GM21717 (cell line): ENCODE measurements at regions not wholly inside any gene's neighbourhood (a gene's known extent, or its start where the extent isn't known, plus 50 kb on each side); places are given as distances from the start of the nearest gene placed in this dataset.
"Not testable (repeated sequence)": the region's sequence is repeated elsewhere in the genome, so short reads cannot be mapped to it uniquely, and the experiment has no call there.

Experiments
- ATAC-seq: cut with Tn5 transposase; IDR thresholded peaks from one replicate; pipeline ENCODE4 v1.9.1; 2021; ENCODE audit warnings: mild to moderate bottlenecking, moderate library complexity; ENCODE audit not compliant: unreplicated experiment

DNA sequence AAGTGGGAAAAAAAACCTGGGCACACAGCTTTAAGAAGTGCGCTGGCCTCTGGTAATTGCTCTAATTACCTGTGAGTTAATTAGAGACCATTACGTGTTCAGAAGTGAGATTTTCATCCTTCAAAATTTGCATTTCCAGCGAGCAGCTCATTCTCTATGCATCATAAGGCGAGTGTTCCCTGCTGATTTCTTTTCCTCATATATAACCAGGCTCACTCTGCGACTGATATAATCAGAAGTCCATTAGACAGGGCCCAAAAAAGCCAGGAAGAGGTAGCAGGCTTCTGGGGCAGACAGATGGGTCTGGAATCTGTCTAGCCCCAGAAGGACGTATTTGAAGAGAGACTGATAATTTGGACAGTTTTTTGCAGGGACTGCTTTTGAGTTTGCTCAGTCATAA, 158.7 kb downstream of the MTHFS start:
- no peak for ATAC-seq

DNA sequence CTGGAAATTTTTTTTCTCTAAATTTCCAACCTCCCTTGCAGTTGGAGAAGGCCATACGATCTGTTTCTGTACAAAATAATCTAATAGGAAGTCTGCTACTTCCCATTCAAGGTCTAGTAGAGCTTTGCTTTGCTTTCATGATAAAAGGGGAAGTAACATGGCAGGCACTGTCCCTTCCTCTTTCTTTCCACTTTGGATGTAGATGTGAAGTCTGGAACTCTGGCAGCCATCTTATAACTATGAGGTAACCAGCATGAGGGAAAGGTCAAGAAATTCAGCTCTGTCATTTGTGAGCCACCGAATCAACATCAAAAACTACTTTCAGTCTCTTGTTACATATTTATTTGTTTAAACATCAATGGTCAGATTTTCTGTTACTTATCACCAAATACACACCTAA, 156.3 kb downstream of the MTHFS start:
- no peak for ATAC-seq

DNA sequence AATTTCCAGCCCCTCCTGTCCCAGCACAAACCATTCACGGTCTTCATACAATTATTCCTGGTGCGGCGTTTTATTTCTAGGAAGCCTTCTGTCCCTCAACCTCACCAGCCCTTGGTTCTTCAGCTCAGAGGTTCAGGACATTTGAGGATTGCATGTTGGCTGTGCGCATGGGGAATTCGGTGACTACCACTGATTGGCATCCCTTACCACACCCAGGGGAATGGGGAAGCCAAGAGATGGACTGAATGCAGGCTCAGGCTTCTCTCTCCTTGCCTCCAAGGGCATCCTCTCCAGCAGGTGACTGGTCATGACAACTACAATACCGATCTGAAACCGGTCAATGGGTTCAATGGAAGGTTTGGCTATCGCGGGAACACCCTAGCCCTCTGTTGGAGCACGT, 153.8 kb downstream of the MTHFS start:
- no peak for ATAC-seq

DNA sequence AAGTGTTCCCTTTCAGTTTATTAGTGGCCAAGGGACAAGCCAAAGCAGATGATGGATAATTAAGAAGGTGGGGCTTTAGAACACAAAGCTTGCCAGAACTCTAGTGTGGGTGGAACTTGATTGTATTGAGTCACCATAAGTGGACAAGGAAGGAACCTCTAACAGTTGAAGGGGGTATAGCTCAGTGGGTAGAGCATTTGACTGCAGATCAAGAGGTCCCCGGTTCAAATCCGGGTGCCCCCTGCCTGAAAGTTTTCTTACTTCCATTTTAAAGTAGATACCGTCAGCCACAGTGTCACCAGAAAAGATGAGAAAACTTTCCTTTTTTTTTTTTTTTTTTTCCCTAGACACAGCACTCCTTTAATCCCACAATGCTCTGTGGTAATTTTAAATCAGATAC, 152.3 kb downstream of the MTHFS start:
- not testable (repeated sequence) for ATAC-seq

DNA sequence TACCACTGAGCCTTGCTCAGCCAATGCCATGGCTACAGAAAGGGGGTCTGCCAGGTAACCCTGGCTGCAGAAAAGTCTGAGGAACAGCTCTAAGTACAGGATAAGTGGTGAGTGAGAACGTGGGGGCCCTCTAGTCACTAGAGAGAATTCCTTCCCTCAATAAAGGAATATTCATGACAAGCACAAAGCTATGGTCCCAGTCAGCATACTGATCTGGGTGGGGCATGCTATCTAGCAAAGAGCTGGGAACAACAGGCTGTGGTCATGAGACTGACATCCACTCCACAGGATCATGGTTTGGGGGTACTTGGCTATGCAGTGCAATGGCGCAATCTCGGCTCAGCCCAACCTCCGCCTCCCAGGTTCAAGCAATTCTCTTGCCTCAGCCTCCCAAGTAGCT, 140.4 kb downstream of the MTHFS start:
- no peak for ATAC-seq

GRCh38 chr15:79765081-79765480, 131.7 kb downstream of the MTHFS start:
- no peak for ATAC-seq

GRCh38 chr15:79769069-79769481, 127.7 kb downstream of the MTHFS start:
- no peak for ATAC-seq

- ATAC-seq, result no peak
These were observed 126.7 kb downstream of the MTHFS start for GRCh38 chr15:79769933-79770759.

- ATAC-seq, result no peak
These were observed 123.7 kb downstream of the MTHFS start for GRCh38 chr15:79773128-79773527.

DNA sequence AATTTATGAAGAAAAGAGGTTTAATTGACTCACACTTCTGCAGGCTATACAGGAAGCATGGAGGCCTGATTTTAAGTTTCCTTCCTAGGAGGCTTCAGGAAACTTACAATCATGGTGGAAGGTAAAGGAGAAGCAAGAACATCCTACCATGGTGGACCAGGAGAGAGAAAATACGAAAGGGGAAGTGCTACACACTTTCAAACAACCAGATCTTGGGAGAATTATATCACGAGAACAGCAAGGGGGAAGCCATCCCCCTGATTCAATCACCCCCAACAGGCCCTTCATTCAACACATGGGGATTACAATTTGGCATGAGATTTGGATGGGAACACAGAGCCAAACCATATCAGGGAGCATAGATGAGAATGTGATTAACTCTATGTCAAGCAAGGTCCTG, 121.0 kb downstream of the MTHFS start:
- no peak for ATAC-seq

GRCh38 chr15:79777916-79778315, 118.9 kb downstream of the MTHFS start:
- no peak for ATAC-seq

- ATAC-seq, result no peak
These were observed 118.3 kb downstream of the MTHFS start for GRCh38 chr15:79778378-79778990.

DNA sequence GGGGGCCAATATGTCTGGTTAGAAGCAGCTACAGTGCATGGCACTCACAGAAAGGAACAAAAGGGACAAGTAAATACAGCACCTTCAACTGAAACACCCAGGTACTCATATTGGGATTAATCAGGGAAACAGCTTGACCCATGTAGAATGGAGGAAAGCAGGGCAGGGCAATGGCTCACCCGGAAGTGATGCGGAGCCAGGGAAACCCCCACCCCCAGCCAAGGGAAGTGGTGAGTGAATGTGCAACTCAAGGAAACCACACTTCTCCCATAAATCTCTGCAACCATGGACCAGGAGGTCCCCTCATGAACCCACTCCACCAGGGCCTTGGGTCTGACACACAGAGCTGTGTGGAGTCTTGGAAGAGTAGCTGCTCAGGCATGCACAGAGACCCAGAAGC, 117.1 kb downstream of the MTHFS start:
- ATAC-seq, result no peak

- ATAC-seq, result not testable (repeated sequence)
These were observed 114.5 kb downstream of the MTHFS start for GRCh38 chr15:79782307-79782706.
